ENCODE measurements at regions not wholly inside any gene's neighbourhood (a gene's known extent, or its start where the extent isn't known, plus 50 kb on each side); places are given as distances from the start of the nearest gene placed in this dataset.

DNA sequence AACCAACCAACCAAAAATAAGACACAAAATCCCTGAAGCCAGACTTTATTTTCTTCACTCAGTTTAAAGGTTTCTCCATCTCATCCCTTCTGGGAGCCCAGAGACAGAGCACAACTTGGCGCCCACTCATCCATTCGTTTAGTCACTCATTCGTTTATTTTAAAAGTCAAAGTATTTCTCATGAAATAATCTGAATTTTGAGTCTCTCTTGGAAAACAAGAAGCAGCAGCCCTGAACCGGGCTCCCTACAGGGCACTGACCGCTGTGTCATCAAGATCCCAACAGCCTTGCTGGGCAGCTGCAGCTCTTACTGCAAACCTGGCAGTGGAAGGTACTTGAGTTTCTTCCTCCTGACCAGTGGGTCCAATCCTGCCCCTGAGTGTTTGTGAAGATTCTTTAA lies 171.6 kb downstream of the THBS2 start:
- no peak for TF ChIP-seq CTCF (IDR thresholded peaks at IDR 0.05; ENCODE audit: unreplicated experiment)

DNA sequence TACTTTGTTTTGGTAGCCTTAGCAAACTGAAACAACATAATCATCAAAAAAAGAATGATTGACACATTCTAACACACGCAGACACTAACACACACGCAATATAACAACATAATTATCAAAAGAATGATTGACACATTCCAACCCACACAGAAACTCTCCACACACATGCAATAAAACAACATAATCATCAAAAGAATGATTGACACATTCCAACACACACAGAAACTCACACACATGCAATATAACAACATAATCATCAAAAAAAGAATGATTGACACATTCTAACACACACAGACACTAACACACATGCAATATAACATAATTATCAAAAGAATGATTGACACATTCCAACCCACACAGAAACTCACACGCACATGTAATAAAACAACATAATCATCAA lies 172.4 kb downstream of the THBS2 start:
- Mint-ChIP-seq H3K4me1 (no peaks in the 10 kb centered on the region), H3K9me3 (peaks cover 19% of the 10 kb centered on the region), H3K27ac (no peak overlapping the region), H3K36me3 (no peaks in the 10 kb centered on the region), H3K27me3 (ENCODE audit: low read depth) (peaks cover 1% of the 10 kb centered on the region), H3K4me3 (no peak overlapping the region)
- DNase-seq (ENCODE audit: low spot score in 2 of 2, unreplicated experiment in 2 of 2) = no peak
- no peak for TF ChIP-seq CTCF (IDR thresholded peaks at IDR 0.05; ENCODE audit: unreplicated experiment)

More for the DNA sequence above, 171.6 kb downstream of the THBS2 start:
- no peak for DNase-seq (ENCODE audit: low spot score in 2 of 2, unreplicated experiment in 2 of 2)
- Mint-ChIP-seq H3K27me3 (ENCODE audit: low read depth) (peaks cover 1% of the 10 kb centered on the region), H3K4me3 (no peak overlapping the region), H3K9me3 (peaks cover 19% of the 10 kb centered on the region), H3K4me1 (no peaks in the 10 kb centered on the region), H3K27ac (no peak overlapping the region), H3K36me3 (no peaks in the 10 kb centered on the region)

GRCh38 chr6:169079650-169080049 lies 174.0 kb downstream of the THBS2 start:
- peaks cover 9% of the 10 kb centered on the region for H3K9me3 Mint-ChIP-seq
- H3K4me1 Mint-ChIP-seq = no peaks in the 10 kb centered on the region
- no peaks in the 10 kb centered on the region for H3K36me3 Mint-ChIP-seq
- no peak for DNase-seq (ENCODE audit: low spot score in 2 of 2, unreplicated experiment in 2 of 2)
- H3K27me3 Mint-ChIP-seq (ENCODE audit: low read depth) = peaks cover 1% of the 10 kb centered on the region
- H3K4me3 Mint-ChIP-seq = no peak overlapping the region
- H3K27ac Mint-ChIP-seq = no peak overlapping the region
- no peak for TF ChIP-seq CTCF (IDR thresholded peaks at IDR 0.05; ENCODE audit: unreplicated experiment)

DNA sequence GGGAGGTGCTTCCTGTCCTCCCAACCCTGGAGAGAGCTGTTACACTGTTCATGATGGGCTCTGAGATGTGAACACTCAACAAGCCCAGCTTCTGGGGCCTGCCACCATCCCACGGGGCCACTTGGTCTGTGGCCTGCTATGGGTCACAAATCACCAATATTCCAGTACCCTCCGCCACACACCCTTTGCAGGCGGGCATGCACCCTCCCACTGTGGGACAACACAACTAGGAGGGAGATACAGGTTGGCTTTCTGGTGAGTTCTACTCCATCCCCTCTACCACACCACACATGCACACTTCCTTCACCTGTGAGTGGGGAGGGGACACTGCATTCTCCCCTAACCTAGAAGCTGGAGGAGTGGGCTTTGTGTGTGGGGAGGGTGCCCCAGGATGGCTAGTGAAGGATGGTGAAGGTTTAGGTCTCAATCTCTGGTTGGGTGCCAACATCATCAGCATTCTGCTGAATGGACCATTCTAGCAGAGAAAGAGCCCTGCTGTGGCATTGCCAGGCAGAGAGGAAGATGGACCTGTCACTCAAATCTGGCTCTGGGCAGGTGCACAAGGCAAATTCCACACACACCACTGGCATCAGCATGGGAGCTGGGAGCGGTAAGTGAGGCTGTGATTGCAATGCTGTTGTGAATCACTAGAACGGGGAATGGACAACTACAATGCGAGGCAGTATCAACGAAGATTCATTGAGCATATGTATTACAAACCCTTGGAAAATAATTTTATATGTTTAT lies 175.1 kb downstream of the THBS2 start:
- Mint-ChIP-seq H3K9me3 (peaks cover 6% of the 10 kb centered on the region), H3K4me3 (no peak overlapping the region), H3K4me1 (no peaks in the 10 kb centered on the region), H3K27ac (no peak overlapping the region), H3K36me3 (no peaks in the 10 kb centered on the region), H3K27me3 (ENCODE audit: low read depth) (peaks cover 1% of the 10 kb centered on the region)
- no peak for DNase-seq (ENCODE audit: low spot score in 2 of 2, unreplicated experiment in 2 of 2)
- no peak for TF ChIP-seq CTCF (IDR thresholded peaks at IDR 0.05; ENCODE audit: unreplicated experiment)

- Mint-ChIP-seq H3K4me1 (no peaks in the 10 kb centered on the region), H3K4me3 (no peak overlapping the region), H3K27me3 (ENCODE audit: low read depth) (peaks cover 1% of the 10 kb centered on the region), H3K9me3 (no peaks in the 10 kb centered on the region), H3K36me3 (no peaks in the 10 kb centered on the region), H3K27ac (no peak overlapping the region)
- TF ChIP-seq CTCF (IDR thresholded peaks at IDR 0.05; ENCODE audit: unreplicated experiment) = no peak
- no peak for DNase-seq (ENCODE audit: low spot score in 2 of 2, unreplicated experiment in 2 of 2)
Measured at GRCh38 chr6:169075915-169076654, 177.6 kb downstream of the THBS2 start.
